HepG2 (cell line): ENCODE measurements at regions not wholly inside any gene's neighbourhood (a gene's known extent, or its start where the extent isn't known, plus 50 kb on each side); places are given as distances from the start of the nearest gene placed in this dataset.

Experiments used
- ARID5B ChIP-seq: IDR thresholded peaks from 2 replicates; pipeline ENCODE4 v1.4.0; 2020; ENCODE audit warnings: mild to moderate bottlenecking, missing genetic modification reagents
- ATF3 ChIP-seq: sonication (generic); formaldehyde crosslinking; IDR thresholded peaks from 2 replicates; pipeline ENCODE4 v1.4.0; 2020; ENCODE audit warnings: missing genetic modification reagents
- ATF4 ChIP-seq, 2 experiments: fragments of 450-650 bp in 1 of 2; sonication (generic) in 1 of 2; formaldehyde crosslinking; IDR thresholded peaks; 2 replicates each; pipeline versions ENCODE4 v1.5.0 to v1.8.0; 2020 to 2022; ENCODE audit warnings: mild to moderate bottlenecking in 1 of 2, missing genetic modification reagents in 1 of 2
- ATF7-NPFF ChIP-seq: sonication (generic); formaldehyde crosslinking; IDR thresholded peaks from 2 replicates; pipeline ENCODE4 v1.8.1; 2023; ENCODE audit warnings: mild to moderate bottlenecking, low read depth, missing genetic modification reagents, moderate library complexity
- EP300 ChIP-seq, 3 experiments: sonication (generic) in 1 of 3; formaldehyde crosslinking in 1 of 3; IDR thresholded peaks; 2 replicates each; pipeline versions ENCODE4 v1.5.1 to v1.6.1; 2011 to 2020; ENCODE audit warnings: low read depth in 2 of 3, low read length in 2 of 3, borderline replicate concordance in 1 of 3, improper control_type of control experiment in 1 of 3, mild to moderate bottlenecking in 1 of 3, missing genetic modification reagents in 1 of 3, moderate library complexity in 1 of 3
- FOXO1 ChIP-seq: sonication (generic); formaldehyde crosslinking; IDR thresholded peaks from 2 replicates; pipeline ENCODE4 v1.4.0; 2020; ENCODE audit warnings: missing genetic modification reagents
- IRX3 ChIP-seq: sonication (generic); formaldehyde crosslinking; IDR thresholded peaks from 2 replicates; pipeline ENCODE4 v1.8.1; 2023; ENCODE audit warnings: mild to moderate bottlenecking, low read depth, missing genetic modification reagents, borderline replicate concordance
- LCORL ChIP-seq, 2 experiments: fragments of 450-650 bp in 1 of 2; sonication (generic) in 1 of 2; formaldehyde crosslinking in 1 of 2; IDR thresholded peaks; 2 replicates each; pipeline versions ENCODE4 v1.5.0 to v1.6.1; 2017 to 2020; ENCODE audit warnings: antibody characterized with exemption in 1 of 2, missing genetic modification reagents in 1 of 2
- NFKBIZ ChIP-seq: IDR thresholded peaks from 2 replicates; pipeline ENCODE4 v1.6.1; 2018; ENCODE audit warnings: missing genetic modification reagents, missing compliant biosample characterization
- POGZ ChIP-seq: sonication (generic); formaldehyde crosslinking; IDR thresholded peaks from 2 replicates; pipeline ENCODE4 v1.4.0; 2020; ENCODE audit warnings: mild to moderate bottlenecking, missing genetic modification reagents
- SALL1 ChIP-seq: sonication (generic); formaldehyde crosslinking; IDR thresholded peaks from 2 replicates; pipeline ENCODE4 v1.8.0; 2022; ENCODE audit warnings: mild to moderate bottlenecking, missing genetic modification reagents
- SAP130 ChIP-seq: IDR thresholded peaks from 2 replicates; pipeline ENCODE4 v1.6.1; 2016; ENCODE audit warnings: low read depth
- SOX13 ChIP-seq, 3 experiments: fragments of 450-650 bp in 1 of 3; sonication (generic) in 1 of 3; formaldehyde crosslinking in 1 of 3; IDR thresholded peaks in 2 of 3; conservative IDR thresholded peaks in 1 of 3; 2 replicates each; pipeline versions ENCODE4 v1.5.0 to v1.6.1; 2016 to 2020; ENCODE audit warnings: antibody characterized with exemption in 1 of 3, mild to moderate bottlenecking in 1 of 3, missing compliant biosample characterization in 1 of 3, missing genetic modification reagents in 1 of 3, moderate library complexity in 1 of 3
- SOX6 ChIP-seq, 2 experiments: fragments of 450-650 bp in 1 of 2; sonication (generic) in 1 of 2; formaldehyde crosslinking in 1 of 2; IDR thresholded peaks; 2 replicates each; pipeline versions ENCODE4 v1.4.0 to v1.6.1; 2017 to 2020; ENCODE audit warnings: antibody characterized with exemption in 1 of 2, mild to moderate bottlenecking in 1 of 2, missing genetic modification reagents in 1 of 2
- TEAD3 ChIP-seq: optimal IDR thresholded peaks from 2 replicates; pipeline ENCODE3; 2016; ENCODE audit warnings: borderline replicate concordance
- TP53 ChIP-seq: sonication (generic); formaldehyde crosslinking; conservative IDR thresholded peaks from 2 replicates; pipeline ENCODE4 v1.4.0; 2020; ENCODE audit warnings: missing genetic modification reagents
- XRCC5 ChIP-seq: fragments of 200-400 bp; formaldehyde crosslinking; optimal IDR thresholded peaks from 2 replicates; pipeline ENCODE3; 2017; ENCODE audit warnings: mild to moderate bottlenecking, low read length
- ZFX ChIP-seq: sonication (generic); formaldehyde crosslinking; IDR thresholded peaks from 2 replicates; pipeline ENCODE4 v1.4.0; 2020; ENCODE audit warnings: mild to moderate bottlenecking, low read depth, missing genetic modification reagents, moderate library complexity
- ZNF432 ChIP-seq: sonication (generic); formaldehyde crosslinking; IDR thresholded peaks from 2 replicates; pipeline ENCODE4 v1.5.0; 2020; ENCODE audit warnings: missing genetic modification reagents, mild to moderate bottlenecking, borderline replicate concordance
- ZNF572 ChIP-seq: sonication (generic); formaldehyde crosslinking; IDR thresholded peaks from 2 replicates; pipeline ENCODE4 v1.5.1; 2020; ENCODE audit warnings: mild to moderate bottlenecking, missing genetic modification reagents
- ZNF605 ChIP-seq: sonication (generic); formaldehyde crosslinking; IDR thresholded peaks from 2 replicates; pipeline ENCODE4 v1.8.0; 2022; ENCODE audit warnings: mild to moderate bottlenecking, missing genetic modification reagents
- ZNF639 ChIP-seq: conservative IDR thresholded peaks from 2 replicates; pipeline ENCODE4 v1.6.1; 2018; ENCODE audit warnings: missing genetic modification reagents

- TF ChIP-seq POGZ (CRISPR knock-in tag) (peak; percentile 66), XRCC5 (no peak), FOXO1 (CRISPR knock-in tag) (peak; percentile 64; the same call in 1 of the 2 replicates), LCORL (IDR thresholded peaks at IDR 0.05) (no peak), LCORL (CRISPR knock-in tag; IDR thresholded peaks at IDR 0.05) (0 out of 2 replicates have a peak, but pooled peaks have one; percentile 21), ZNF432 (CRISPR knock-in tag) (no peak), ARID5B (peak; percentile 75), ATF7-NPFF (CRISPR knock-in tag) (no peak), ZNF639 (CRISPR knock-in tag) (no peak), EP300 (IDR thresholded peaks at IDR 0.05; ENCODE audit: low read depth in 2 of 2, low read length in 2 of 2) (peak in 1 of 2 experiments; percentile 24; a peak in 1 of 4 replicates), EP300 (CRISPR knock-in tag; IDR thresholded peaks at IDR 0.05; ENCODE audit: borderline replicate concordance) (no peak), IRX3 (CRISPR knock-in tag) (no peak), SALL1 (CRISPR knock-in tag) (peak; percentile 55), ZNF572 (CRISPR knock-in tag) (no peak), TEAD3 (CRISPR knock-in tag) (peak; percentile 59), ATF3 (CRISPR knock-in tag) (peak; percentile 83), TP53 (peak; percentile 95; the same call in 1 of the 2 replicates), ZNF605 (CRISPR knock-in tag) (0 out of 2 replicates have a peak, but pooled peaks have one; percentile 33), SAP130 (peak; percentile 38), SOX6 (IDR thresholded peaks at IDR 0.05) (no peak), SOX6 (CRISPR knock-in tag; IDR thresholded peaks at IDR 0.05) (0 out of 2 replicates have a peak, but pooled peaks have one; percentile 46), ZFX (CRISPR knock-in tag) (no peak), ATF4 (CRISPR knock-in tag; IDR thresholded peaks at IDR 0.05) (0 out of 4 replicates have a peak, but pooled peaks of 1 of the 2 experiments have one; percentile 29), SOX13 (IDR thresholded peaks at IDR 0.05) (no peak), SOX13 (CRISPR knock-in tag; conservative IDR thresholded peaks at IDR 0.05 in 1 of 2, IDR thresholded peaks at IDR 0.05 in 1 of 2) (peak in 1 of 2 experiments; percentile 46; a peak in 1 of 4 replicates), NFKBIZ (CRISPR knock-in tag) (0 out of 2 replicates have a peak, but pooled peaks have one; percentile 23)
Observed at GRCh38 chr15:53910236-53910849, 67.9 kb upstream of the UNC13C start (continued).
